EL (cell line): ENCODE measurements at regions not wholly inside any gene's neighbourhood (a gene's known extent, or its start where the extent isn't known, plus 50 kb on each side); places are given as distances from the start of the nearest gene placed in this dataset.
"Not testable (repeated sequence)": the region's sequence is repeated elsewhere in the genome, so short reads cannot be mapped to it uniquely, and the experiment has no call there.

Source experiments
- DNase-seq: peaks from one replicate; pipeline ENCODE4 v3.0.0-alpha.2; 2016

DNA sequence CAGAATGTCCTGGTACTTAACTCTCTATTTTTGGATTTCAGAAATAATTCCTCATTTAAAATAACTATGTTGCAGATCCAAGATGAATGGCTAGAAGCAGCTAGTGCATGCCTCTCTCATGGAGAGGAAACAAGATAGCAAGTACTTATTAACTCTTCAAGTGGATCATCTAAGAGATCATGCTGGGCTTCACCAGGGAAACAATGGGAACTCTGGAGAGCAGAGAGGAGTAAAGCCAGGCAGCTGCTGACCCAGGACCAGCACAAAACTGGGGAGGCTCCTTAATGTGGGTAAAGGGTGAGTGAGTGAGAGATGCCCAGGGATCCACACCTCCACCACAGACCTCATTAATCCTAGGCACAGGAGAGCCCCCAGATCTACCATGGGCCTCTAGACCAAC, 897.8 kb upstream of the ACO1 start:
- no peak for DNase-seq

DNA sequence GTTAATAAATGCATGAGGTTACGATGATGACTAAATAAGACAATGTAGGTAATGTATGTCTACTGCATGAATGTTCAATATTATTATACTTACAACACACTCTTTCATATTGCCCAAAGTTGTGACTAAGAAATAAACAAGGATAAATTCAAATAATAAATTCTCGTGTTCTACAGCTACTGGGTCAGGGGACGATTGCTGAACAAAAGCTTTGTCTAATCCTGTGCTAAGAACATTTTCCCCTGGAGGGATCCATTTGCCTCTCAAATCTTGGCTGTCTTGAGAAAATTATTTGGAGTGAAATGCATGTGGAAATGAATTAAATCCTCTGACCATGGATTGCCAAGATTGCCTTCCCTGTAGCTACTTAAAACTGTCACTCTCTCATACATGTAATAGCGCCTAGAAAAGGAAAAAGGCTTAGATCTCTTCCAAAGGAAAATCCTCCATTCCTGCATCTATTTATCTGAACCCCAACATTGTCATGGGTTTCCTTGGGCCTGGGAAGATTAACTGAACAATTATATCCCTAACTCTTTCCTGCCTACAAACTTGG, 893.8 kb upstream of the ACO1 start:
- DNase-seq: no peak

DNA sequence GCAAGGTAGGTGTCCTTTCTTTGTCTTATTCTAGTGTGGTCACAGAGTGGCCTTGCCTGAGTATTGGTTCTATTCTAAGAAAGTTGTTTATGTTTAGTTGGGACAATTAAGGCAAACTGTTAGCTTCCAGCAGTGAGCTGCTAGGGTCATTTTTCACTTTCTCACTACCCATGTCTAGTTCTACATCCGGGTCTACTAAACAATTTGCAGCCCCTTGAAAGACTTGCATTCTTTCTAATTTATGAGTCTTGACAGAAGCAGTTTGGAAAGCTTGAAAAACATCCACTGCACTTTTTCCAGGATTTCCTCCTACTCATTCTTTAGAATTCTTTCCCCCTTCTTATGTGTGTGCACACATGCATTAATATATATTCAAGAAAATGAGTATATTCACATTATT, 892.2 kb upstream of the ACO1 start:
- no peak for DNase-seq

DNA sequence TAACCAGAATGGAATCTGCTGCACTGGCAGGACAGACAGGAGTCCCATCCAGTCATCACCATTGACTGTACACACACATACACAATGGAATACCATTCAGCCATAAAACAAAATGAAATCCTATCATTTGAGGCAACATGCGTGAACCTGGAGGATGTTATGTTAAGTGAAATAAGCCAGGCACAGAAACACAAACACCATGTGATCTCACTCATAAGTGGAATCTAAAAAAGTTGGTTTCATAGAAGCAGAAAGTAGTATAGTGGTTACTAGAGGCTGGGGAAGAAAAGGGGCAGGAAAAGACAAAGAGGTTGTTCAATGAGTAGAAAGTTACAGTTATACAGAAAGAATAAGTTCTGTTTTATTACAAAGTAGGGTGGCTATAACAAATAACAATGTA, 884.0 kb upstream of the ACO1 start:
- no peak for DNase-seq

DNA sequence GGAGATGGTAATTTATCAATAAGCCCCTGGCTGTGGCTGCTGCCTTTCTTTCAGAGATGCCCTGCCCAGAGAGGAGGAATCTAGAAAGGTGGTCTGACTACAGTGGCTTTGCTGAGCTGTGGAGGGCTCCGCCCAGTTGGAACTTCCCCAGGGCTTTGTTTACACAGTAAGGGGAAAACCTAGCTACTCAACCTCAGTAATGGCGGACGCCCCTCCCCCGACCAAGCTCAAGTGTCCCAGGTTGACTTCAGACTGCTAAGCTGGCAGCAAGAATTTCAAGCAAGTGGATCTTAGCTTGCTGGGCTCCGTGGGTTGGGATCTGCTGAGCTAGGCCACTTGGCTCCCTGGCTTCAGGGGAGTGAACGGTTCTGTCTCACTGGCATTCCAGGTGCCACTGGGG, 865.4 kb upstream of the ACO1 start:
- DNase-seq: no peak

DNA sequence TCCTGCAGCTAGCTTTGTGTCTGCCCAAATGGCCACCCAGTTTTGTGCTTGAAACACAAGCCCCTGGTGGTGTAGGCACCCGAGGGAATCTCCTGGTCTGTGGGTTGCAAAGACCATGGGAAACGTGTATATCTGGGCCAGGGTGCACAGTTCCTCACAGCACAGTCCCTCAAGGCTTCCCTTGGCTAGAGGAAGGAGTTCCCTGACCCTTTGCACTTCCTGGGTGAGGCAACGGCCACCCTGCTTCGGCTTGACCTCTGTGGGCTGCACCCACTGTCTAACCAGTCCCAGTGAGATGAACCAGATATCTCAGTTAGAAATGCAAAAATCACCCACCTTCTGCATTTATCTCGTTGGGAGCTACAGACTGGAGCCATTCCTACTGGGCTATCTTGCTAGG, 865.0 kb upstream of the ACO1 start:
- DNase-seq: no peak

DNA sequence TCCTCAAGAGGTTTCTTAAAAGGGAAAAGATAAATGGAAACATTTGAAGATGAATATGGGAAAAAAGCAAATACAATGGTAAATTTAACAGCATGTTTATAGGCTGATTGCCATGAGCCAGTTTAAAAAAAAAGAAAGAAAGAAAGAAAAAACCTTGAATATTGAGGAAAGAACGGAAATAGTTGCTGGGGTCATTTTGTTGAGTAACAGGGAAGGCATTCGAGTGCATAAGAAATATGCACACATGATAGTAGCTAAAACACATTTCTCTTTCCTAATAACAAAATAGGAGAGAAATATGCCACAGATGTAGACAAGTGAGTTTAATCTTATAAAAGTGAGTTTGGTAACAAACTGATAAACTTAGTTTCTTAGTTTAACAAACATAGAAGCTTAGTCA, 864.6 kb upstream of the ACO1 start:
- DNase-seq: no peak

DNA sequence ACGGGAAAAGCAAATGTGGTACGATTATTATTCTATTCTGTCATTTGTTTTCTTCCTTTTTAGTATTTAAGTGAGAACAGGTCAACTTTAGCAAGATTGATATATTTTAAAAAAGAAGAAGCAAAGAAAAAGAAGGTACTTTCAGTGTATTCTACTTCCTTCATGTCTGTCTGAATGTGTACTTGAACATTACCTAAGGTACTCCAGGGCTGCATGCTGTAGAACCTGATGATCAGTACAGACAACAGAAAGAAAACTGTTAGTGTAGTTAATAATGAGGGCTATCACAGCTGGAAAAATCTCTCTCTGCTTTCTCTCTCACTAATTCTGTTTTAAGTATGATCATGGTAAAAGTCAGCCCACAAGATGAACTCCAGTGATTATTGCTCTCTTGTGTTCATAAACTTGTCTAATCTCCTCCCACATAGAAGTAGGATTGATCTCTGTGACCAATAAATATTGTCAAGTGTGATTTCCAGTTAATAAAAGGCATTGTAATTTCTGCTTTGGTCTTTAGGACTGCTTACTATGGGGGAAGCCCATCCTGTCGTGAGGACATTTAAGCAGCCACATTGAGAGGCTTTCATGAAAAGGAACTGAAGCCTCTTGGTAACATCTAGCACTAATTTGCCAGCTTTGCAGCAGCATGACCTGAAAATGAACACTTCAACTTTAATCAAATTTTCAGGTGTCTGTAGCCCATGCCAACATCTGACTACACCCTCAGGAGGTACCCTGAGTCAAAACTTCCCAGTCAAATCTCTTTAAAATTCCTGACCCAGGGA, 864.0 kb upstream of the ACO1 start:
- no peak for DNase-seq

DNA sequence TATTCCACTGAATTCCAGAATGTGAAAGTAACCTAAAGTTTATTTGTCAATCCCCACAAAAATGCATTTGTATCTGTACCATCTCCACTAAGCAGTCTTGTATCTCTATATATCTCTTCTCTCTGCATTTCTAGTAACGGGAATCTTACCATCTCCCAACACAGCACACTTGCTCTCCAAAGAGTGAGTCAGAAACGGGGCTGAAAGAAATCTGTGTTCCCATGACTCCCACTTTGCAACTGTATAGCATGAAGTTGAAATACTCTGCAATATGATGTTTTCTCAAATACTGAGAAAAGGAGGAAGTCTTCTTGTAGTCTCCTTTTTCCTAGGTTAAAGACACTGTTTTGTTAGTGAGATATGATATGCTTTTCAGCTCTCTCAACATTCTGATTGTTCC, 848.8 kb upstream of the ACO1 start:
- DNase-seq: no peak

DNA sequence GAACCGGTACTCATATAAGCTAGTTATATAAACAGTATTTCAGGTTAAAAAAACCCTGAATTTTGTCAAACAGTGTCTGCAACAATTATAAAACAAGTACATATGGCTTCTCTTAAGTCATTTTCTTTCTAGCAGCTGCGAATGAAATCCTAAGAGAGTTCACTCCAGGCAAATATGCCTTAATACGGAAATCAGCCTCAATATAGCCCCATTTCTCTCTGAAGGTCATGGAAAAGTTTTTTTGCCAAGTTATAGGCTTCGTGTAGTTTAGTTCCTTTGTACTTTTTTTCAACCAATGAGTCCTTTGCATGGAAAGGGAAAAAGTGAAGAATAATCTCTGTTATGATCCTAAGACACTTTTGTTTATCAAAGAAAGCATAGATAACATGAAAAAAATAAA, 848.0 kb upstream of the ACO1 start:
- DNase-seq: no peak

DNA sequence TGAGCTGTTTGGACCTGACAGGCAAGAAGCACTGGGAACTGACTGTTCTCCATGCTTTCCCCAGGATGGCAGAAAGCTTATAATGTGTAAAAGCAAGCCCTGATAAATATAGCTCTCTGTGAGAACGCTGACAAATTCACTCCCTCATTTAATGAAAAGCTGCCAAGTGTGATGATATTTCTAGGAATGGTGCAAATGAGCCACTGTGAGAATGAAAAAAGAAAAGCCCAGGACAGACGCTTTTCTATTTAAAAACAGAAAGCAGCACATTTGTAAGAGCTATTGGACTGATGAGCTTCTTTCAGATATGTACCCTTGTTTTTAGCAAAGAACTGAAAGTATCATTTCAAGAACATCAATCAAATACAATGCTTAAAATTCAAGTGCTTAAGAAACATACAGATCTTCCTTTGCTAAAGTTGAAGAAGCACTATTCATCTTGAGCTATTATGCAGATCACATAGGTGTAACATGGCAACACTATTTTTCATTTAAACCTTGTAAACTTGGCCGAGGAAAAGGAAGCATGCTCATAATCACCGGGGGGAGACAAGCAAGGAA, 842.6 kb upstream of the ACO1 start:
- DNase-seq: no peak

DNA sequence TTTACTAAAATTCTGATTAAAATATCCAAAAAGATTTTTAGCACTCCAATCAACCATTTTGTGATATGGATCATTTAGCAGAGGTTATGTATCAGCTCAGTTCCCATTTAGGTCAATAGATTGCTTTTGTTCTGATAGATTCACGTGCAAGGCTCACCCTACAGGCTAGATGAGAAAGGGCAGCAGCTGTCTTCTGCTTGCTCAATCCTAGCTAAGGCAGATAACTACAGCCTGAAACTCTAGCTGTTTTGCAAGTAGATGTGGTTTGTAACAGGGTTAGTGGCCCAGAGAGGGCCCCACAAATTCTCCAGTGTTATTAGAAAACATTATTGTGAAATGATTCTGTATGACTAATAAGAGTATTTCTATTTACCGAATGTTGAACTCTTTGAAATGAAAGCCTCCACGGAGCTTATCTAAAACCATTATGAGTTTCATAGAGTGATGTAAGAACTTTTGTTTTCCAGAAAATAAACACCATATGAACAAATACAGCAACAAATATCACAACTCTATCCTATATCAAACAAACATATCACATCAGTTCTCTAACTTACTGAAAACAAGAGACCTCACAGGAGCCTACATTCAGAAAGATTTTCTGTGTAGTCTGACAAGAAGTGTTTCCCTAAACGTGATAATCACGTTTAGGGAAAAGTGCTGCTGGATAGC, 841.9 kb upstream of the ACO1 start:
- no peak for DNase-seq

DNA sequence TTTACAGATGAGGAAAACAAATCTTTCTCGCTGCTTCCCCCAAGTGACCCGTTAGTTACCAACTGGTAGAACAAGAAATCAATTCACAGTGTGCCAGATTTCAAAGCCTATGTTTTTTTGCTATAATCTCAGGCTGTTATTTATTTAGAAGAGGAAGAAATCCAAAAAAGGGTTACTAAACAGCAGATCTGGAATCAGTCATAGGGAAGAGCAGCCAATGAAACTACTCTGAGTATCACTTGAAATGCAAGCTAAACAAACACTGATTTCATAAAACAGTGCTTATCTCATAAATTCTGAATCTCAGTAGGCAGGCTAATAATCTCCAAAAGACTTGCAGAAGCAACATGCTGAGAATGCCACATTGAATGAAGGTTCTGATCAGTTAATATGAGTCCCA, 829.5 kb upstream of the ACO1 start:
- no peak for DNase-seq

DNA sequence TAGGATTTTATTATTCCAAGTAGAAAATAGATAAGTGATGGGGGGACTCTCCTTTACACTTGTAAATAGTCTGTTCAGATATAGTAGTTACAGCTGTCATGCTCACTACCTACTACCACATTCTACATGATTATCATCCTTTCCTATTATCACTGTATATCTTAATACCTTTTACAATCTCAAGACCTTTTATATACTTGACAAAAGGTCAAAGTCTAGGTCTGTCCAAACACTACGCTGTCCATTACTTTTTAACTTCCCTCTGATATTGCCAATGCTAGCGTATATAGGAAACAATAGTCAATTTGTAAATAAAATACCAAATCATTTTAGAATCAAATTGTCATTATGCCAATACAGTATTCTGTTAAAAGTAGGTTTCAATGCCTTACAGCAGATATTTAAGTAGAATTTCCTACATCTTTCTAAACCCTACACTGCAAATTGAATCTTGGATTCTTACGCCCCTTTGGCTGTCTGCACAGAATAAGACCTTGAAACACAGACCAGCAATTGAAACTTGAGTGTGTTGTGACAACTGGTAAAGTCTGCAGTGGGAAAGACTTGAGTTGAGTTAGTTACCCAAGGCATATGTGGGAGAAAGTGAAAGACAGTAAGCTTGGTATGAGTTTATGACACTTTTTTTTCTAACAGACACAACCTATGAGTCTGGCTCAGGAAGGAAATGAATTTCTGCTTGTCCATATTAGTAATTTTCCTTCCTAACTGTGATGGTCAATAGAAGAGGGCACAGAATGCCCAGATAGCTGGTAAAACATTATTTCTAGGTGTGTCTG, 827.6 kb upstream of the ACO1 start:
- DNase-seq: no peak

DNA sequence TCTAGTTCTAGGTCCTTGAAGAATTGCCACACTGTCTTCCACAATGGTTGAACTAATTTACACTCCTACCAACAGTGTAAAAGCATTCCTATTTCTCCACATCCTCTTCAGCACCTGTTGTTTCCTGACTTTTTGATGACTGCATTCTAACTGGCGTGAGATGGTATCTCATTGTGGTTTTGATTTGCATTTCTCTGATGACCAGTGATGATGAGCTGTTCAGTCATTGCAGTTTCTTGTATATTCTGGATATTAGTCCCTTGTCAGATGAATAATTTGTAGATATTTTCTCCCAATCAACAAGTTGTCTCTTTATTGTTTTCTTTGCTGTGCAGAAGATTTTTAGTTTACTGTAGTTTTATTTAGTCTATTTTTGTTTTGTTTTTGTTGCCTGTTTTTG, 812.3 kb upstream of the ACO1 start:
- not testable (repeated sequence) for DNase-seq

DNA sequence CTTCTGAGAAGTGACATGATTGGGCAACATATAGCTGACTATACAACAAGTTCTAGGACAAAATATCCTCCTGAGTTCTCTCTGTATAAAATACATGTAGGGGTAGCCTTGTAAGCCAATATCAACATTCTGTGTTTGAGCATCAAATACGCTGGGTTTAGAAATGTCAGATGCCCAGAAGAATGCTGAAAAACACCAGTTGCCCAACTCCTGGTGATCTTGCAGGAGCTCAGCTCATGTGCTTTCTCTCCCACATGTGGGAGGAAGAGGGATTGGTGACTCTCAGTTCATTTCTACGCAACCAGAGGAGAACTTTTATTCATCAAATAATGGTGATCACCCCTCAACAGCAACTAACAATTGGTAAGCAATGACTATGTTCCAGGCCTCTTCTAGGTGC, 810.9 kb upstream of the ACO1 start:
- no peak for DNase-seq

DNA sequence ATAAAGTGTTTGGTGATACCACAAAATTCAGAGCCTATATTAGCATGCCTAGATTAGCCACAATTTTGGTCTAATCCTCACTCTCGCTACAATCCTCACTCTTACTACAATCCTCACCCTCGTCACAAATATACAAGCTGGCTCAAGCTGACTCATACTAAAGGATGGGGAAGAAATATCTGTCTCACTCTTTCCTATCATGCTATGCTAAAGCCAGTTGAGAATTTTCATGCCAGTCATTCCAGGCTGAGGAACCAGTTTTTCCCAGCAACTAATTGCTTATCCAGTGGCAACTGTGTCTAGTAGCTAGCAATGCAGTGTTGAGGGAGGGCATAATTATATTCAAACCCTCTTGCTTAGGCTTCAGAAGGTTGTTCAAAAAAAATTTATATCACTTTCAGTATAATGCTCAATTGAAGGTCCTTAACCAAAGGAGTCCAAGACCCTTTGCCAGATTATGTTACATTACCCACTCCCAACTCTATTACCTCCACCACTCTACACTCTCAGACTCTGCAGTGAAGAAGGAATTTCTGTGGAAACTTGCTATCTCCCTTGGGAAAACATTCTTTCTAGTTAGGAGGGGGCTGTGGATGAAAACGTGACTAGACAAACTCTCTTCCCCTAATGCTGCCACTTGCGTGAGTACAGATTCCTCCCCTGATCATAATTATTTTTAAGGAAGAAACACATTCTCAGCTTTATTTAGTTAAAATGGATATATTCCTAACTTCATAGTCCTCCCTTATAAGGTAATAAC, 810.3 kb upstream of the ACO1 start:
- DNase-seq: no peak

DNA sequence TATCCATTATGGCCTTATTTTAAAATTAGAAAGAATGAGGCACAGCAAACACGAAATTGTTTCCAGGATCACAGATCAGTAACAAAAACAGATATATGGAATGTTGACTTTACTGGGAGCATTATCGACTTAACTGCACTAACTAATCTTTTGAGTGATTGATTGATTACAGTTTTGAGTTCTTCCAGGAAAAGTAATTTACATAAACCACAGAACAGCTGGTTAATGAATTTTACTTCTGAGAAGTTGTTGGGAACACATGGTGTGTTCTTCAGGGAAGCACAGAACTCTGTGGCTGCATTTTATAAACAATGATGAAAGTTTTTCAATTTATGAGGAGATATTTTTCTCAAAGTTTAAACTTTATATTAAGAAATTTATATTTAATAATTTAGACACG, 802.4 kb upstream of the ACO1 start:
- no peak for DNase-seq

DNA sequence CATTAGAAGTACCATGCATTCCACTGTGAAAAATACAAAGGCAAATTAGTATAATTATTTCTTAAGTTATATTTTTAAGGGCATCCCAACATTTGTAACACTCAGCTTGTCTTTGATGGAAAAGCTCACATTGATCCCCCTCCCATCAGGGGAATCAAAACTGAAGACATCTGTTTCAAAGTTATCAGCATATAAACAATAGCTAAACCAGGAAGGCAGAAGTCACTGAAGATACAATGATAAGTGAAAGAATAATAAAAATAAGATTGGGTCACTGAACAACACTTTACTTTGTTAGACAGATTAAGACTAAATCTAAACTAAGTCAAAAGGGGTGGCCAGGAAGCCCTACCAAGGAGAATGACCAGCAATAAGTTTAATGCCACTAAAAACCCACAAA, 801.9 kb upstream of the ACO1 start:
- no peak for DNase-seq

DNA sequence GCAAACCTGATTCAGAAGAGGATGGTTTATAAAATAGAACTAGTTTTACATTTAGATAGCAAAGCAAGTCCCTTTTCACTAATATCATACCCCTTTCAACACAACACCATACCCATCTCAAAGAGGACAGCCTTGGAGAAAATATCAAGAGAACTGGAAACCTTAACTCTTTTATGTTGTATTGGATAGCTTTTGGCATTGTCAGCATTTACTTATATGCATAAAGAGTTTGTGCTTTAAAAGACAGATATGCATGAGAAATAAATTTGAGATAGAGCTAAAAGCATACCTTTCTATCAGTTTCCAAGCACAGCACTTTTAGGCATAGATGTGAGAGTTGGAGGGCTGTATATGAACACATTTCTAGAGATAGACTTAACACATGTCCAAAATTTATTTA, 799.3 kb upstream of the ACO1 start:
- DNase-seq: no peak

DNA sequence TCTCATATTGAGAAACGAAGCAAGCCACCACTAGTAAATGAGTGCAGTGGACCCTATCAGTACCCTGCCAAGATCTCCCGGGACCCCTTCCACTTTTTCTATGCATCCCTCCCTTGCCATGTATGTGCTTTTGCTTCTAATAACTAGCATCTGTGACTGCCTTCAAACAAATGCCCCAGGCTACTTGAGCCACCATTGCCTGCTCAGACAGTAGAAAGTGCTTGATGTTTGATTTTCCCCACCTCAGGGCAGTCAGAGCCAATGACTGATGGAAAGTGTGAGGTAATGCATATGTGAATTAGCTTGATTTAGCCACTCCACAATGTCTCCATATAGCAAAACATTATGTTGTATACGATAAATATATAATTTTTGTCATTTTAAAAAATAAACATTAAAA, 797.3 kb upstream of the ACO1 start:
- DNase-seq: no peak

DNA sequence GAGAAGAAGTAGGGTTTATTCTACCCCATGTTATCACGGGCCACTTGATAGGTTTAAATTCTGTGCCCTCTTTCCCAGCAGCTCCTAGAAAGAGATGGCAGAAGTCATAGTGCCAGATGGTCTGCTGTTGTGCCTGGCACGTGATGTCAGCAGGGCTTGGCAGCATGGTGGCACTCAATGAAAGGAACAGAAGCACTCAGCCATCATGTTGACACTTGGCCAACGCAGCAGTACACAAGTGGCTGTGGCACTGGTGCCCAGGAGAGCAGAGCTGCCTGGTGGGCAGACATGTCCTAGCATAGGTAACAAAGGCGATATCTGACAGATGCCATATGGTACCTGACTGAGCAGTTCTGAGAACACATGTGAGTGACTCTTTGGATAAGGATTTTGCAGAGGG, 796.4 kb upstream of the ACO1 start:
- DNase-seq: no peak

DNA sequence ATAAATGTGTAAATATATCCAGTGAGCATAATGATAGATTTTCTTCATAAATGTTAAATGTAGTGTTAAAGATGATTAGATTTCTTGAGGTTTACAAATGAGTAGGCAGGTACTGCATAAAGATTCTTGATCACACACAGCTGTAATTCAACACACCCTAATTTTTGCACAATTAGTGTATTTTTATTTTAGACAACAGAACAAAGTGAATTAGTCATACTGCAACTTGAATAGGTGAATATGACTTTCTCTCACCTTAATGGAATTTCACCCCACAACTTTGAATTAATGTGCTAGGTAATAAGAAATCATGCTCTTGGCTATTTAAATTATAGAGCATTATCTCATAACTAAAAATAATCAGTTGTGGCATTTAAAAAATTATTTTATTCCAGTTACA, 795.7 kb upstream of the ACO1 start:
- DNase-seq: no peak
